ENCODE measurements at regions not wholly inside any gene's neighbourhood (a gene's known extent, or its start where the extent isn't known, plus 50 kb on each side); places are given as distances from the start of the nearest gene placed in this dataset.

DNA sequence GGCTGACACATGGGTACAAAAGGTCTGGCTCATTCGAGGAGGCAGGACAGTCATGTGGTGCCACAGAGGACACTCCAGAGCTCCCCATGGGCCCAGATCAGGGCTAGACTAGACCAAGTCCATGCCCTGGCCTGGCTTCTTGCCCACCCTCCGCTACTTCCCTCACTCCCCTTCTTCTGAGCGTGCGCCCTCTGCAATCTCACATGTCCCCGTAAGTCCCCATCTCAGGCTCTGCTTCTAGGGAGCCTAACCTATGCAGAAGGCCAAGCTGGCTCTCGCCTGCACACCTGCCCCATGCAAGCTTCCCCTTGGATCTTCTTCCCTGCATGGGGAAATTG lies 553.6 kb downstream of the PTPRU start:
- TF ChIP-seq EP300 (IDR thresholded peaks at IDR 0.05) (no peak), POLR2AphosphoS5 (IDR thresholded peaks at IDR 0.05) (no peak), POLR2A (IDR thresholded peaks at IDR 0.05) (no peak)
- TF ChIP-seq, protein P1, sequence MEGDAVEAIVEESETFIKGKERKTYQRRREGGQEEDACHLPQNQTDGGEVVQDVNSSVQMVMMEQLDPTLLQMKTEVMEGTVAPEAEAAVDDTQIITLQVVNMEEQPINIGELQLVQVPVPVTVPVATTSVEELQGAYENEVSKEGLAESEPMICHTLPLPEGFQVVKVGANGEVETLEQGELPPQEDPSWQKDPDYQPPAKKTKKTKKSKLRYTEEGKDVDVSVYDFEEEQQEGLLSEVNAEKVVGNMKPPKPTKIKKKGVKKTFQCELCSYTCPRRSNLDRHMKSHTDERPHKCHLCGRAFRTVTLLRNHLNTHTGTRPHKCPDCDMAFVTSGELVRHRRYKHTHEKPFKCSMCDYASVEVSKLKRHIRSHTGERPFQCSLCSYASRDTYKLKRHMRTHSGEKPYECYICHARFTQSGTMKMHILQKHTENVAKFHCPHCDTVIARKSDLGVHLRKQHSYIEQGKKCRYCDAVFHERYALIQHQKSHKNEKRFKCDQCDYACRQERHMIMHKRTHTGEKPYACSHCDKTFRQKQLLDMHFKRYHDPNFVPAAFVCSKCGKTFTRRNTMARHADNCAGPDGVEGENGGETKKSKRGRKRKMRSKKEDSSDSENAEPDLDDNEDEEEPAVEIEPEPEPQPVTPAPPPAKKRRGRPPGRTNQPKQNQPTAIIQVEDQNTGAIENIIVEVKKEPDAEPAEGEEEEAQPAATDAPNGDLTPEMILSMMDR (IDR thresholded peaks at IDR 0.05): no peak
- no peak overlapping the region for H3K4me3 ChIP-seq
- H3K27me3 ChIP-seq: peaks cover 64% of the 10 kb centered on the region
- H3K4me1 ChIP-seq: no peaks in the 10 kb centered on the region
- no peaks in the 10 kb centered on the region for H3K36me3 ChIP-seq
- ATAC-seq: no peak
- H3K27ac ChIP-seq: no peak overlapping the region
- WGBS, 2 donors (ENCODE audit: low coverage in 1 of 2): 60% methylated on average over 1 to 2 of the region's 6 CpGs
- peaks cover 0 to 2% (median 0%) of the 10 kb centered on the region in 3 donors for H3K9me3 ChIP-seq

DNA sequence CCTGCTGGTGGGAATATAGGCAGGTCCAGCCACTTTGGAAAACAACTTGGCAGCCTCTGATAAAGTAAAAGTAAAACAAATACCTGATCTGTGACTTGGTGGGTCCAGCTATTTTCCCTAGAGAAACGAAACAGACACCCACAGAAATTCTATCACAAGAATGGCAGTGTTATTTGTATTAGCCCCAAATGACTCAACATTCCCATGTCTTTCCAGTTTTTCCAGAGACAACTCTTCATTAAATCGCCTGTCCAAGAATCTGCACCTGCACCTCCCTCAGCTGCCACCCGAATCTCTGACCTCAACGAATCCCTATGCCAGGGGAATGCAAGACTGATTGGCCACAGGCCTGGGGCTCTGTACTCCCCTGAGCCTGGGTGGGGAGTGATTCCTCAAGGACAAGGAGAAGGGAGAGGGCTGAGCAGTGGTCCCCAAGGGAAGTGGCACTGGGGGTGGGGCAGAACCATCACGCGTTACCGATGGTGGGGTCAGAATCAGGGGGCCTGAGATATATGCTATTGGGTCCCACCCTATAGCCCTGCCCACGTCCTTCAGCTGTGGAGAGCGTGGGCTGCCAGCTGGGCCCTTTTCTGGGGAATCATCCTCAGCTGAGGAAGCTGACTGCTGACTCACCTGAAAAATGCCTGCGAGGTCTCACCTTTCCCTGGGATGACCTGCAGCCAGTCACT lies 553.0 kb downstream of the PTPRU start:
- Histone ChIP-seq H3K9me3 (no peaks in the 10 kb centered on the region), H3K4me3 (no peak overlapping the region), H3K27me3 (peaks cover 68% of the 10 kb centered on the region), H3K36me3 (no peaks in the 10 kb centered on the region), H3K4me1 (no peaks in the 10 kb centered on the region), H3K27ac (no peak overlapping the region)
- TF ChIP-seq POLR2AphosphoS5 (IDR thresholded peaks at IDR 0.05): no peak
- ATAC-seq: no peak
- 0 to 43% methylated on average over 1 of the region's 10 CpGs for WGBS, 2 donors (ENCODE audit: low coverage in 1 of 2)

- no peak overlapping the region for H3K27ac ChIP-seq
- H3K9me3 ChIP-seq: no peaks in the 10 kb centered on the region
- H3K36me3 ChIP-seq: no peaks in the 10 kb centered on the region
- 92 to 95% methylated on average over 3 to 4 of the region's 13 CpGs for WGBS, 2 donors (ENCODE audit: low coverage in 1 of 2)
- no peak overlapping the region for H3K4me3 ChIP-seq
- ATAC-seq: no peak
- H3K4me1 ChIP-seq: no peaks in the 10 kb centered on the region
- TF ChIP-seq EP300 (IDR thresholded peaks at IDR 0.05): no peak
- TF ChIP-seq POLR2AphosphoS5 (IDR thresholded peaks at IDR 0.05): no peak
- TF ChIP-seq, protein P1 (IDR thresholded peaks at IDR 0.05): no peak
- TF ChIP-seq POLR2A (IDR thresholded peaks at IDR 0.05): no peak
- peaks cover 75% of the 10 kb centered on the region for H3K27me3 ChIP-seq
Measured at GRCh38 chr1:29786791-29787732, 550.7 kb downstream of the PTPRU start.

- no peaks in the 10 kb centered on the region for H3K36me3 ChIP-seq
Measured at GRCh38 chr1:29786195-29786594, 549.9 kb downstream of the PTPRU start.

GRCh38 chr1:29785554-29785953 lies 549.2 kb downstream of the PTPRU start:
- 100% methylated on average over 1 of the region's 5 CpGs; no CpG with 5 or more reads in 1 of the 2 donors for WGBS, 2 donors (ENCODE audit: low coverage in 1 of 2)
- TF ChIP-seq POLR2AphosphoS5 (IDR thresholded peaks at IDR 0.05) (no peak), POLR2A (IDR thresholded peaks at IDR 0.05) (no peak), EP300 (IDR thresholded peaks at IDR 0.05) (no peak)
- TF ChIP-seq, protein P1 (IDR thresholded peaks at IDR 0.05): no peak
- Histone ChIP-seq H3K9me3 (no peaks in the 10 kb centered on the region), H3K36me3 (no peaks in the 10 kb centered on the region), H3K27me3 (peaks cover 77% of the 10 kb centered on the region), H3K4me3 (no peak overlapping the region), H3K27ac (no peak overlapping the region), H3K4me1 (no peaks in the 10 kb centered on the region)
- no peak for ATAC-seq

More at GRCh38 chr1:29786195-29786594, 549.9 kb downstream of the PTPRU start:
- Histone ChIP-seq H3K9me3 (no peaks in the 10 kb centered on the region), H3K4me1 (no peaks in the 10 kb centered on the region), H3K27me3 (peaks cover 74% of the 10 kb centered on the region), H3K4me3 (no peak overlapping the region), H3K27ac (no peak overlapping the region)
- no peak for ATAC-seq
- no peak for TF ChIP-seq POLR2AphosphoS5 (IDR thresholded peaks at IDR 0.05)
- TF ChIP-seq EP300 (IDR thresholded peaks at IDR 0.05): no peak
- TF ChIP-seq POLR2A (IDR thresholded peaks at IDR 0.05): no peak
- TF ChIP-seq, protein P1 (IDR thresholded peaks at IDR 0.05): no peak
- 81 to 91% methylated on average over 3 to 4 of the region's 4 CpGs for WGBS, 2 donors (ENCODE audit: low coverage in 1 of 2)
